ENCODE measurements at regions not wholly inside any gene's neighbourhood (a gene's known extent, or its start where the extent isn't known, plus 50 kb on each side); places are given as distances from the start of the nearest gene placed in this dataset.

- TF ChIP-seq, protein P1, sequence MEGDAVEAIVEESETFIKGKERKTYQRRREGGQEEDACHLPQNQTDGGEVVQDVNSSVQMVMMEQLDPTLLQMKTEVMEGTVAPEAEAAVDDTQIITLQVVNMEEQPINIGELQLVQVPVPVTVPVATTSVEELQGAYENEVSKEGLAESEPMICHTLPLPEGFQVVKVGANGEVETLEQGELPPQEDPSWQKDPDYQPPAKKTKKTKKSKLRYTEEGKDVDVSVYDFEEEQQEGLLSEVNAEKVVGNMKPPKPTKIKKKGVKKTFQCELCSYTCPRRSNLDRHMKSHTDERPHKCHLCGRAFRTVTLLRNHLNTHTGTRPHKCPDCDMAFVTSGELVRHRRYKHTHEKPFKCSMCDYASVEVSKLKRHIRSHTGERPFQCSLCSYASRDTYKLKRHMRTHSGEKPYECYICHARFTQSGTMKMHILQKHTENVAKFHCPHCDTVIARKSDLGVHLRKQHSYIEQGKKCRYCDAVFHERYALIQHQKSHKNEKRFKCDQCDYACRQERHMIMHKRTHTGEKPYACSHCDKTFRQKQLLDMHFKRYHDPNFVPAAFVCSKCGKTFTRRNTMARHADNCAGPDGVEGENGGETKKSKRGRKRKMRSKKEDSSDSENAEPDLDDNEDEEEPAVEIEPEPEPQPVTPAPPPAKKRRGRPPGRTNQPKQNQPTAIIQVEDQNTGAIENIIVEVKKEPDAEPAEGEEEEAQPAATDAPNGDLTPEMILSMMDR (conservative IDR thresholded peaks at IDR 0.05) = no peak
- TF ChIP-seq ZFX (IDR thresholded peaks at IDR 0.05) = no peak
These were observed 107.4 kb upstream of the TOM1L1 start for GRCh38 chr17:54793271-54793670.

Measured in C4-2B (cell line).